Sigmoid colon (tissue), 6 donors: ENCODE measurements at regions not wholly inside any gene's neighbourhood (a gene's known extent, or its start where the extent isn't known, plus 50 kb on each side); places are given as distances from the start of the nearest gene placed in this dataset.

Experiments
- DNase-seq: peaks from one replicate; pipeline ENCODE4 v3.0.0-alpha.2; 2019
- H3K27ac ChIP-seq, 4 donors: fragments of 200-600 bp; sonication (generic); one replicate each; pipeline ENCODE4 v1.5.1; 2016 to 2019; ENCODE audit warnings: mild to moderate bottlenecking in 1 of 4
- H3K27me3 ChIP-seq, 3 donors: fragments of 200-600 bp; sonication (generic); one replicate each; pipeline ENCODE4 v1.5.1; 2019; ENCODE audit warnings: mild to moderate bottlenecking in 1 of 3
- H3K36me3 ChIP-seq, 4 donors: fragments of 200-600 bp; sonication (generic); one replicate each; pipeline ENCODE4 v1.5.1; 2016 to 2019
- H3K4me1 ChIP-seq, 4 donors: fragments of 200-600 bp; sonication (generic); one replicate each; pipeline ENCODE4 v1.5.1; 2017 to 2019
- H3K4me3 ChIP-seq, 4 donors: fragments of 200-600 bp; sonication (generic); one replicate each; pipeline ENCODE4 v1.5.1; 2017 to 2019; ENCODE audit warnings: mild to moderate bottlenecking in 2 of 4, moderate library complexity in 1 of 4
- H3K9me3 ChIP-seq, 4 donors: fragments of 200-600 bp in 3 of 4; sonication (generic) in 3 of 4; one replicate each; pipeline versions ENCODE4 v1.5.1 to v1.6.1; 2013 to 2019
- EP300 ChIP-seq, 4 donors: sonication (generic); formaldehyde crosslinking; IDR thresholded peaks; one replicate each; pipeline ENCODE4 v1.6.1; 2017; ENCODE audit warnings: antibody characterized with exemption in 4 of 4
- POLR2A ChIP-seq, 2 donors: fragments of 450-650 bp; IDR thresholded peaks; one replicate each; pipeline ENCODE4 v1.6.1; 2016; ENCODE audit warnings: antibody characterized with exemption in 2 of 2, mild to moderate bottlenecking in 2 of 2, moderate library complexity in 2 of 2
- POLR2AphosphoS5 ChIP-seq, 4 donors: sonication (generic); formaldehyde crosslinking; IDR thresholded peaks; one replicate each; pipeline ENCODE4 v1.6.1; 2017; ENCODE audit warnings: antibody characterized with exemption in 4 of 4
- WGBS, 2 donors: extraction: QIAGEN DNeasy Blood & Tissue Kit; methylation state at CpG; one replicate each; pipeline ENCODE4 v1.1.7; 2013; 5-methylcytosine and 5-hydroxymethylcytosine counted together
- intact Hi-C: fragments of 100-400 bp; cut with DNase I; formaldehyde crosslinking; loops from one replicate; pipeline ENCODE4 v1.15.1; 2023
- TF ChIP-seq, protein P1 (sequence below), 4 experiments: fragments of 450-650 bp in 3 of 4; fragments of 200-600 bp in 1 of 4; IDR thresholded peaks; one replicate each; pipeline ENCODE4 v1.5.1; 2016 to 2019; ENCODE audit warnings: antibody characterized with exemption in 4 of 4, mild to moderate bottlenecking in 3 of 4, moderate library complexity in 2 of 4
- donor health status: healthy with polysubstance abuse.
- donor health status: healthy.

GRCh38 chr11:101401245-101401644, 182.6 kb downstream of the TRPC6 start:
- Histone ChIP-seq H3K4me1 (peaks cover 0 to 5% (median 5%) of the 10 kb centered on the region in 4 donors), H3K4me3 (no peak overlapping the region), H3K9me3 (no peaks in the 10 kb centered on the region), H3K27me3 (no peaks in the 10 kb centered on the region), H3K36me3 (no peaks in the 10 kb centered on the region), H3K27ac (no peak overlapping the region)
- TF ChIP-seq POLR2A (IDR thresholded peaks at IDR 0.05), result no peak
- no peak for TF ChIP-seq EP300 (IDR thresholded peaks at IDR 0.05)
- TF ChIP-seq, protein P1, sequence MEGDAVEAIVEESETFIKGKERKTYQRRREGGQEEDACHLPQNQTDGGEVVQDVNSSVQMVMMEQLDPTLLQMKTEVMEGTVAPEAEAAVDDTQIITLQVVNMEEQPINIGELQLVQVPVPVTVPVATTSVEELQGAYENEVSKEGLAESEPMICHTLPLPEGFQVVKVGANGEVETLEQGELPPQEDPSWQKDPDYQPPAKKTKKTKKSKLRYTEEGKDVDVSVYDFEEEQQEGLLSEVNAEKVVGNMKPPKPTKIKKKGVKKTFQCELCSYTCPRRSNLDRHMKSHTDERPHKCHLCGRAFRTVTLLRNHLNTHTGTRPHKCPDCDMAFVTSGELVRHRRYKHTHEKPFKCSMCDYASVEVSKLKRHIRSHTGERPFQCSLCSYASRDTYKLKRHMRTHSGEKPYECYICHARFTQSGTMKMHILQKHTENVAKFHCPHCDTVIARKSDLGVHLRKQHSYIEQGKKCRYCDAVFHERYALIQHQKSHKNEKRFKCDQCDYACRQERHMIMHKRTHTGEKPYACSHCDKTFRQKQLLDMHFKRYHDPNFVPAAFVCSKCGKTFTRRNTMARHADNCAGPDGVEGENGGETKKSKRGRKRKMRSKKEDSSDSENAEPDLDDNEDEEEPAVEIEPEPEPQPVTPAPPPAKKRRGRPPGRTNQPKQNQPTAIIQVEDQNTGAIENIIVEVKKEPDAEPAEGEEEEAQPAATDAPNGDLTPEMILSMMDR (IDR thresholded peaks at IDR 0.05), result no peak
- TF ChIP-seq POLR2AphosphoS5 (IDR thresholded peaks at IDR 0.05), result no peak
- intact Hi-C loops, result loop anchor here (10.0 kb wide), 1 partner anchor 276 kb away; the partner anchor contains the start of gene PGR
- DNase-seq, result no peak
- 69 to 81% methylated on average over 2 of the region's 2 CpGs for WGBS, 2 donors

DNA sequence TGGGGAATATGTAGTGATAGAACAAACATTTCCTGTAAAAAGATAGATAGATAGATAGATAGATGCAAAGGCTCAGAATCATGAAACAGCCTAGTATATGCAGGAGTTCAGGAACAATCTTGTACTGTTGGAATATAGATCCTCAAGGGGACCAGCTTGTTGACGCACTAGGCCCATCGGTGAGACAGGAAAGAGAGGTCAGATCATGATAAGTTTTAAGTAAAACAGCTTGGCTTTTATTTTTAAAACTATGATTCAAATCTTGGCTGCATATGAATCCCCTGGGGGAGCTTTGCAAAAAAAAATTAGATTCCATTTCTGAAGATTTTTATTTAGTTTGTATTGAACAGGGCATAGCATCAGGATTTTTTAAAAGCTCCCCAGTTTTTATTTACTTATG, 185.8 kb downstream of the TRPC6 start:
- no peak for DNase-seq
- intact Hi-C loops, result no loop called here
- H3K27ac ChIP-seq, result no peak overlapping the region
- no peak for TF ChIP-seq EP300 (IDR thresholded peaks at IDR 0.05)
- H3K9me3 ChIP-seq, result peaks cover 0 to 2% (median 0%) of the 10 kb centered on the region in 4 donors
- H3K27me3 ChIP-seq, result no peaks in the 10 kb centered on the region
- no peaks in the 10 kb centered on the region for H3K36me3 ChIP-seq
- 44 to 84% methylated on average over 2 of the region's 2 CpGs for WGBS, 2 donors
- no peak overlapping the region for H3K4me3 ChIP-seq
- no peaks in the 10 kb centered on the region for H3K4me1 ChIP-seq

DNA sequence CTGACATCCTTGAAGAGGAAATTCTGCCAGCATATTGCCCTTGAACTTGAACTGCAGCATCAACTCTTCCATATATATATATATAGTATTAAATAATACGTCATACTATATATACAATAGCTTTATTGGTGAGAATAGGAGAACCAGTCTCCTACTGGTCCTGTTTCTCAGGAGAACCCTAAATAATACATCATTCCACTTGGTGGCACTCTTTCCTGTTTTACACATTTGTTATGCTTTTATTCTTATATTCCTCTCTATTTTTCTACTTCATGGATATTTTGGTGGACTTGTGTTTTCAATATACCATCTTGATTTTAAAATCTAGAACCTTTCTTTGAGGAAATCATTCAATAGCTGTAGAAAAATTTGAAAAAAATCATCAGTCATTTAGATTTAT, 193.3 kb downstream of the TRPC6 start:
- no peaks in the 10 kb centered on the region for H3K9me3 ChIP-seq
- no peak overlapping the region for H3K27ac ChIP-seq
- WGBS, 2 donors, result 75 to 78% methylated on average over 1 of the region's 1 CpG
- intact Hi-C loops, result loop anchor here (1.0 kb wide), 1 partner anchor 46 kb away; no protein-coding TSS in a partner anchor
- DNase-seq, result no peak
- H3K4me1 ChIP-seq, result peaks cover 0 to 3% (median 0%) of the 10 kb centered on the region in 4 donors
- no peak overlapping the region for H3K4me3 ChIP-seq
- no peaks in the 10 kb centered on the region for H3K36me3 ChIP-seq
- H3K27me3 ChIP-seq, result no peaks in the 10 kb centered on the region
- no peak for TF ChIP-seq EP300 (IDR thresholded peaks at IDR 0.05)
- TF ChIP-seq POLR2A (IDR thresholded peaks at IDR 0.05), result no peak
- TF ChIP-seq POLR2AphosphoS5 (IDR thresholded peaks at IDR 0.05), result no peak
- TF ChIP-seq, protein P1 (IDR thresholded peaks at IDR 0.05), result peak in 1 of 4 experiments; percentile 46

DNA sequence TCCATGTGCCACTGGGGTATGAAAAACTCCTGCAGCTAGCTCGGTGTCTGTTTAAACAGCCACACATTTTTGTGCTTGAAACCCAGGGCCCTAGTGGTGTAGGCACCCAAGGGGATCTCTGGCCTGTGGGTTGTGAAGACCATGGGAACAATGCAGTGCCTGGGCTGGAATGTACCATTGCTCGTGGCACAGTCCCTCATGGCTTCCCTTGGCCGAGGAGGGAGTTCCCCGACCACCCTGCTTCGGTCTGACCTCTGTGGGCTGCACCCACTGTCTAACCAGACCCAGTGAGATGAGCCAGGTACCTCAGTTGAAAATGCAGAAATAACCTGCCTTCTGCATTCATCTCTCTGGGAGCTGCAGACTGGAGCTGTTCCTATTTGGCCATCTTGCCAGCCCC, 214.0 kb downstream of the TRPC6 start:
- TF ChIP-seq POLR2AphosphoS5 (IDR thresholded peaks at IDR 0.05), result no peak
- TF ChIP-seq POLR2A (IDR thresholded peaks at IDR 0.05), result no peak
- no peak for TF ChIP-seq EP300 (IDR thresholded peaks at IDR 0.05)
- TF ChIP-seq, protein P1 (IDR thresholded peaks at IDR 0.05), result no peak
- no peak for DNase-seq
- H3K4me1 ChIP-seq, result no peaks in the 10 kb centered on the region
- H3K27ac ChIP-seq, result no peak overlapping the region
- H3K9me3 ChIP-seq, result peaks cover 0 to 2% (median 0%) of the 10 kb centered on the region in 4 donors
- H3K4me3 ChIP-seq, result no peak overlapping the region
- intact Hi-C loops, result no loop called here
- 65 to 74% methylated on average over 5 of the region's 5 CpGs for WGBS, 2 donors
- H3K36me3 ChIP-seq, result no peaks in the 10 kb centered on the region
- H3K27me3 ChIP-seq, result no peaks in the 10 kb centered on the region

DNA sequence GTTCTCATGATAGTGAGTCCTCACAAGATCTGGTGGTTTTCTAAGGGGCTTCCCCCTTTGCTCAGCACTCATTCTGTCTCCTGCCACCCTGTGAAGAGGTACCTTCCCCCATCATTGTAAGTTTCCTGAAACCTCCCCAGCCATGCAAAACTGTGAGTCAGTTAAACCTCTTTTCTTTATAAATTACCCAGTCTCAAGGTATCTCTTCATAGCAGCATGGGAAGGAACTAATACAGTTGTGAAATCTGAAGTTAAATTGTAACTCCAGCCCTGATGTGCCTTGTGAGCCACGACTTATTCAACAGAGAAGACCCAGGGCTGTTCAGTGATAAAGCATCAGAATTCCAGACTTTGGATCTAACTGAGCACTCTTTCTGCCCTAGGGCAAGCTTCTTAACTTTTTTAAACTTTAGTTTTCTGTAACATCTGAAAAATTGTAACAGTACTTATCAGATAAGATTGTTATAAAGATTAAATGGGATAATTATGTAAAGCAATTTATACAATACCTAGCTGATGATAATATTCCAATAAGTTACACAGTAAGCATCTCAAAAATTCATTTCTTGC, 220.0 kb downstream of the TRPC6 start:
- Histone ChIP-seq H3K27me3 (no peaks in the 10 kb centered on the region), H3K4me3 (no peak overlapping the region), H3K4me1 (no peaks in the 10 kb centered on the region), H3K27ac (no peak overlapping the region), H3K36me3 (no peaks in the 10 kb centered on the region), H3K9me3 (peaks cover 0 to 2% (median 0%) of the 10 kb centered on the region in 4 donors)
- DNase-seq, result no peak
- no peak for TF ChIP-seq POLR2AphosphoS5 (IDR thresholded peaks at IDR 0.05)
- TF ChIP-seq POLR2A (IDR thresholded peaks at IDR 0.05), result no peak
- TF ChIP-seq EP300 (IDR thresholded peaks at IDR 0.05), result no peak
- TF ChIP-seq, protein P1 (IDR thresholded peaks at IDR 0.05), result no peak
- intact Hi-C loops, result no loop called here
- WGBS, 2 donors, result 25 to 63% methylated on average over 1 of the region's 1 CpG
